H1 (cell line): ENCODE measurements at regions not wholly inside any gene's neighbourhood (a gene's known extent, or its start where the extent isn't known, plus 50 kb on each side); places are given as distances from the start of the nearest gene placed in this dataset.

Experiments
- CTCF ChIA-PET: fragments of 300-600 bp; sonication (Branson Sonifier 250); formaldehyde crosslinking; loops from one replicate; lab custom pipeline; 2021; ENCODE audit not compliant: partially characterized antibody; lab: Charles Lee
- POLR2A ChIA-PET: fragments of 300-600 bp; sonication (Branson Sonifier 250); formaldehyde crosslinking; loops from one replicate; lab custom pipeline; 2021; ENCODE audit warnings: inconsistent platforms; ENCODE audit not compliant: partially characterized antibody; lab: Charles Lee
- DNase-seq, 2 experiments: peaks; one replicate each; pipeline versions ENCODE4 v3.0.0 to v3.0.0-alpha.2; 2010 to 2022; ENCODE audit warnings: low spot score in 2 of 2, low read depth in 1 of 2, mixed read lengths in 1 of 2
- FAIRE-seq: peaks from 2 replicates; lab custom pipeline; 2011; peaks lifted over from hg19 to GRCh38; lab: Jason Lieb, UNC
- H2AFZ ChIP-seq: 2 replicates; pipeline ENCODE4 v1.8.1; 2012; ENCODE audit warnings: low read length, inconsistent platforms
- H2AK5ac ChIP-seq: 2 replicates; pipeline ENCODE4 v1.6.1; 2013; ENCODE audit warnings: low read depth, low read length
- H2BK120ac ChIP-seq: replicated peaks from 2 replicates; pipeline ENCODE3; 2013; ENCODE audit warnings: low read depth, low read length, inconsistent platforms
- H2BK12ac ChIP-seq: 2 replicates; pipeline ENCODE4 v1.6.1; 2013; ENCODE audit warnings: low read depth, low read length
- H2BK15ac ChIP-seq: 2 replicates; pipeline ENCODE4 v1.6.1; 2013; ENCODE audit warnings: low read length
- H2BK20ac ChIP-seq: 2 replicates; pipeline ENCODE4 v1.6.1; 2013; ENCODE audit warnings: low read length
- H2BK5ac ChIP-seq: 2 replicates; pipeline ENCODE4 v1.6.1; 2013; ENCODE audit warnings: low read depth, low read length
- H3K14ac ChIP-seq: 2 replicates; pipeline ENCODE4 v1.6.1; 2013; ENCODE audit warnings: inconsistent platforms; ENCODE audit not compliant: insufficient read length
- H3K18ac ChIP-seq: 2 replicates; pipeline ENCODE4 v1.6.1; 2013; ENCODE audit warnings: low read length; ENCODE audit errors: extremely low read depth
- H3K23ac ChIP-seq: 2 replicates; pipeline ENCODE4 v1.6.1; 2013; ENCODE audit warnings: inconsistent platforms; ENCODE audit not compliant: insufficient read length
- H3K23me2 ChIP-seq: 2 replicates; pipeline ENCODE4 v1.6.1; 2013; ENCODE audit warnings: low read depth, low read length
- H3K27ac ChIP-seq: 2 replicates; pipeline ENCODE4 v1.6.1; 2011; ENCODE audit warnings: low read depth, low read length, inconsistent platforms
- H3K27me3 ChIP-seq, 4 experiments: replicated peaks in 1 of 4; 1 replicate in 1 of 4; 2 replicates in 3 of 4; pipeline versions ENCODE4 v1.6.1 to v1.8.1; 2011 to 2013; ENCODE audit warnings: low read length in 3 of 4, mild to moderate bottlenecking in 3 of 4, inconsistent platforms in 2 of 4, mixed read lengths in 2 of 4, moderate library complexity in 1 of 4; ENCODE audit not compliant: control insufficient read depth in 3 of 4, insufficient read depth in 3 of 4; ENCODE audit errors: extremely low read depth in 1 of 4
- H3K36me3 ChIP-seq, 4 experiments: 2 replicates each; pipeline versions ENCODE4 v1.6.1 to v1.8.1; 2011 to 2013; ENCODE audit warnings: mild to moderate bottlenecking in 4 of 4, low read length in 3 of 4, moderate library complexity in 2 of 4, control low read depth in 1 of 4, inconsistent platforms in 1 of 4; ENCODE audit not compliant: insufficient read depth in 4 of 4, control insufficient read depth in 2 of 4
- H3K4ac ChIP-seq: replicated peaks from 2 replicates; pipeline ENCODE3; 2013; ENCODE audit warnings: low read length, low read depth, mixed read lengths, inconsistent platforms; ENCODE audit not compliant: insufficient read length
- H3K4me1 ChIP-seq, 4 experiments: replicated peaks in 1 of 4; 1 replicate in 1 of 4; 2 replicates in 3 of 4; pipeline versions ENCODE4 v1.6.1 to v1.8.1; 2011 to 2013; ENCODE audit warnings: low read length in 3 of 4, inconsistent platforms in 2 of 4, mixed read lengths in 1 of 4; ENCODE audit not compliant: insufficient read depth in 4 of 4, control insufficient read depth in 3 of 4
- H3K4me2 ChIP-seq, 2 experiments: 2 replicates each; pipeline versions ENCODE4 v1.6.1 to v1.8.1; 2011 to 2013; ENCODE audit warnings: low read depth in 2 of 2, low read length in 2 of 2, control low read depth in 1 of 2, inconsistent platforms in 1 of 2, mild to moderate bottlenecking in 1 of 2; ENCODE audit not compliant: insufficient read depth in 1 of 2
- H3K4me3 ChIP-seq, 4 experiments: fragments of 200-600, 300-600 bp in 1 of 4; sonication (generic), shearing (Covaris generic), sonication (Bioruptor Twin) in 1 of 4; 2 replicates each; pipeline versions ENCODE4 v1.5.1 to v1.8.1; 2011 to 2016; ENCODE audit warnings: low read length in 4 of 4, low read depth in 3 of 4, control low read depth in 2 of 4, inconsistent platforms in 2 of 4, mild to moderate bottlenecking in 2 of 4, mixed read lengths in 1 of 4, moderate library complexity in 1 of 4; ENCODE audit not compliant: insufficient read depth in 2 of 4; ENCODE audit errors: extremely low read depth in 1 of 4
- H3K56ac ChIP-seq: replicated peaks from 2 replicates; pipeline ENCODE3; 2013; ENCODE audit warnings: low read depth, mild to moderate bottlenecking, mixed read lengths, low read length, inconsistent platforms; ENCODE audit not compliant: insufficient read length
- H3K79me1 ChIP-seq: 2 replicates; pipeline ENCODE4 v1.6.1; 2013; ENCODE audit warnings: low read depth, low read length, control low read depth
- H3K79me2 ChIP-seq, 2 experiments: 2 replicates each; pipeline versions ENCODE4 v1.6.1 to v1.8.1; 2012 to 2013; ENCODE audit warnings: low read length in 2 of 2, mild to moderate bottlenecking in 2 of 2, inconsistent platforms in 1 of 2; ENCODE audit not compliant: insufficient read depth in 2 of 2, control insufficient read depth in 1 of 2
- H3K9ac ChIP-seq, 4 experiments: replicated peaks in 1 of 4; 1 replicate in 1 of 4; 2 replicates in 3 of 4; pipeline versions ENCODE4 v1.6.1 to v1.8.1; 2011 to 2013; ENCODE audit warnings: low read depth in 3 of 4, low read length in 3 of 4, control low read depth in 2 of 4, mild to moderate bottlenecking in 2 of 4, moderate library complexity in 2 of 4, inconsistent platforms in 1 of 4; ENCODE audit errors: extremely low read depth in 1 of 4
- H3K9me3 ChIP-seq, 2 experiments: 2 replicates each; pipeline versions ENCODE4 v1.6.1 to v1.8.1; 2012 to 2013; ENCODE audit warnings: mild to moderate bottlenecking in 2 of 2, moderate library complexity in 2 of 2, control low read depth in 1 of 2, inconsistent platforms in 1 of 2, low read depth in 1 of 2, low read length in 1 of 2, mixed read lengths in 1 of 2; ENCODE audit not compliant: insufficient read depth in 2 of 2
- H4K20me1 ChIP-seq, 2 experiments: replicated peaks in 1 of 2; 2 replicates each; pipeline versions ENCODE3 to v1.8.1; 2011 to 2013; ENCODE audit warnings: inconsistent platforms in 2 of 2, low read length in 2 of 2, mild to moderate bottlenecking in 1 of 2; ENCODE audit not compliant: insufficient read depth in 2 of 2, control insufficient read depth in 1 of 2
- H4K5ac ChIP-seq: 2 replicates; pipeline ENCODE4 v1.6.1; 2013; ENCODE audit warnings: low read length, low read depth, mixed read lengths, inconsistent platforms; ENCODE audit not compliant: insufficient read length
- H4K8ac ChIP-seq: 2 replicates; pipeline ENCODE4 v1.8.0; 2013; ENCODE audit warnings: mild to moderate bottlenecking, moderate library complexity, low read length, inconsistent platforms; ENCODE audit not compliant: insufficient read depth; ENCODE audit errors: extremely low read depth
- H4K91ac ChIP-seq: replicated peaks from 2 replicates; pipeline ENCODE3; 2013; ENCODE audit warnings: low read length, mixed read lengths, inconsistent platforms; ENCODE audit not compliant: insufficient read length
- KDM1A ChIP-seq: fragments of 200-600, 300-600 bp; sonication (generic); IDR thresholded peaks from 2 replicates; pipeline ENCODE4 v1.7.1; 2016; ENCODE audit warnings: mild to moderate bottlenecking, low read length, borderline replicate concordance
- NRF1 ChIP-seq: IDR thresholded peaks from 2 replicates; pipeline ENCODE4 v1.6.1; 2011; ENCODE audit warnings: mild to moderate bottlenecking, low read depth, low read length, improper control_type of control experiment
- RAD21 ChIP-seq, 2 experiments: IDR thresholded peaks in 1 of 2; conservative IDR thresholded peaks in 1 of 2; 2 replicates each; pipeline ENCODE4 v1.6.1; 2011; ENCODE audit warnings: low read depth in 2 of 2, low read length in 2 of 2, improper control_type of control experiment in 1 of 2, inconsistent platforms in 1 of 2, mild to moderate bottlenecking in 1 of 2, moderate library complexity in 1 of 2
- WGBS, 2 experiments: shearing (Covaris generic) in 1 of 2; methylation state at CpG; one replicate each; pipeline versions ENCODE4 v1.1.6 to v1.1.7; 2013 to 2015; ENCODE audit warnings: low lambda C conversion rate in 2 of 2, mixed read lengths in 2 of 2, inconsistent platforms in 1 of 2, low coverage in 1 of 2, missing lambda C conversion rate in 1 of 2; ENCODE audit not compliant: insufficient replicate concordance in 2 of 2, insufficient coverage in 1 of 2, insufficient read length in 1 of 2; ENCODE audit errors: extremely low coverage in 1 of 2, missing lambda C conversion rate in 1 of 2; 5-methylcytosine and 5-hydroxymethylcytosine counted together

DNA sequence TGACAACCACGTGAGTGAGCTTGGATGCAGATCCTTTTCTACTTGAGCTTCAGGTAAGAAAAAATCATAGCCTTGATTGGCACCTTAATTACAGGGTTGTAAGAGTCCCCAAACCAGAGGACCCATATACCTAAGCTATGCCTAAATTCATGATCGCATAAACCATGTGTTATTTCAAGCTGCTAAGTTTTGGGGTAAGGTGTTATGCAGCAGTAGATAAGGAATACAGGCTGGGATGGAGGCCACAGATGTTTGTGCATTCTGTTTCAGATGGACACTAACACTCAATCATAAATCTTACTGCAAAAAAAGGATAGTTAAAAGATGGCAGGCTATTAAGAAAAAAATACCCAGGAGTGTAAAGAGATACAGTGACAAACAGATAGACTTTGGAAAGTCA, 112.3 kb downstream of the ASB9 start:
- H2BK12ac ChIP-seq: no peak overlapping the region
- no peak overlapping the region for H3K18ac ChIP-seq
- H3K23me2 ChIP-seq: no peaks in the 10 kb centered on the region
- no peak overlapping the region for H3K27ac ChIP-seq
- DNase-seq (no peak), FAIRE-seq (no peak)
- ChIA-PET CTCF (interaction anchor here (0.6 to 0.8 kb wide), 2 partner anchors 9 to 14 kb away, joined by 3 to 4 read pairs; no protein-coding TSS in a partner anchor), POLR2A (no interaction called here)
- no peak overlapping the region for H2AFZ ChIP-seq
- H3K4ac ChIP-seq: no peak overlapping the region
- no peak overlapping the region for H3K14ac ChIP-seq
- no peak overlapping the region for H2BK15ac ChIP-seq
- no peak overlapping the region for H2BK5ac ChIP-seq
- no peaks in the 10 kb centered on the region for H4K20me1 ChIP-seq
- no peaks in the 10 kb centered on the region for H3K79me2 ChIP-seq
- WGBS, 2 experiments: 100% methylated on average over 2 of the region's 2 CpGs; no CpG with 5 or more reads in 1 of the 2 experiments
- no peak overlapping the region for H4K8ac ChIP-seq
- H2AK5ac ChIP-seq: no peak overlapping the region
- H3K79me1 ChIP-seq: no peaks in the 10 kb centered on the region
- H3K23ac ChIP-seq: no peak overlapping the region
- H3K4me2 ChIP-seq: no peak overlapping the region
- H3K56ac ChIP-seq: no peak overlapping the region
- no peaks in the 10 kb centered on the region for H3K9me3 ChIP-seq
- H2BK20ac ChIP-seq: no peak overlapping the region
- no peak overlapping the region for H3K9ac ChIP-seq
- H3K4me1 ChIP-seq: no peaks in the 10 kb centered on the region
- no peak overlapping the region for H4K5ac ChIP-seq
- H3K27me3 ChIP-seq: no peaks in the 10 kb centered on the region
- no peak overlapping the region for H2BK120ac ChIP-seq
- no peaks in the 10 kb centered on the region for H3K36me3 ChIP-seq
- H4K91ac ChIP-seq: no peak overlapping the region
- no peak for TF ChIP-seq NRF1
- TF ChIP-seq KDM1A: no peak
- no peak for TF ChIP-seq RAD21 (IDR thresholded peaks at IDR 0.05 in 1 of 2, conservative IDR thresholded peaks at IDR 0.05 in 1 of 2; ENCODE audit: low read depth in 2 of 2, low read length in 2 of 2)
- H3K4me3 ChIP-seq: no peak overlapping the region
